Embryonic facial prominence (tissue), 1 donor: ENCODE measurements at regions not wholly inside any gene's neighbourhood (a gene's known extent, or its start where the extent isn't known, plus 50 kb on each side); places are given as distances from the start of the nearest gene placed in this dataset.

Experiments
- DNase-seq: peaks from one replicate; pipeline ENCODE4 v3.0.0-alpha.2; 2016; ENCODE audit errors: extremely low spot score

DNA sequence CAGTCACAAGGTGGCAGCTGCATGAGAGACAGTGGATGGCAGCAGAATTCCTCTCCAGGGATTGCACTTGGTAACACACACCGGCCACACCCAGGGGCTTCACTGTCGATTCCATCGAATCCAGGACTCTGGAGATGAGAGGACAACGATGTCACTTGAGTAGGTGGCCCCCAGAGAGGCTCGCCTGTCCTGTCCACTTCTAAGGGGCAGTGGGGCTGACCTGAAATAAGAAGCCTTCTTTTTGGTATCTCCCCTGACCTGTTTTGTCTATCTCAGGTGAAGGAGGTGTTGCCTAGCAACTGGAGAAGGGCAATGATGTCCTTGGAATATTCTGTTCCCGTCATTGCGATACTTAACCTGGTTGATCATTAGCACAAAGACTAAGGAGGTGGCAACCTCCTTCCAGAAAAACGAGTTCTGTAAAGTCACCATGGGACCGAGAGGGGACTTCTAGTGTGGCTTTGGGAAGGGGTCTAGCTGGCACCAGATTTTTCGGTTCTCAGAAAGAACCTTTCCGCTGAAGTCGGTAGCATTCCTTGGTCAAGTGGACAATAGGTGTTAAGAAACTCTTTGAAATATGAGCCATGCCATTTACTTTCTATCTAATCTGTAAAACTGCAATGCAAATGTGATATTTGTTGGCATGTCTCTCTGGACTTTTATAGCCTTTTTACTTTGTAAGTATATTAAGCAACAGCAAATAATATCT is 85.2 kb upstream of the TMPRSS2 start:
- no peak for DNase-seq

GRCh38 chr21:41589620-41590175 is 81.7 kb upstream of the TMPRSS2 start:
- no peak for DNase-seq

GRCh38 chr21:41589131-41589530 is 81.2 kb upstream of the TMPRSS2 start:
- DNase-seq: no peak

DNA sequence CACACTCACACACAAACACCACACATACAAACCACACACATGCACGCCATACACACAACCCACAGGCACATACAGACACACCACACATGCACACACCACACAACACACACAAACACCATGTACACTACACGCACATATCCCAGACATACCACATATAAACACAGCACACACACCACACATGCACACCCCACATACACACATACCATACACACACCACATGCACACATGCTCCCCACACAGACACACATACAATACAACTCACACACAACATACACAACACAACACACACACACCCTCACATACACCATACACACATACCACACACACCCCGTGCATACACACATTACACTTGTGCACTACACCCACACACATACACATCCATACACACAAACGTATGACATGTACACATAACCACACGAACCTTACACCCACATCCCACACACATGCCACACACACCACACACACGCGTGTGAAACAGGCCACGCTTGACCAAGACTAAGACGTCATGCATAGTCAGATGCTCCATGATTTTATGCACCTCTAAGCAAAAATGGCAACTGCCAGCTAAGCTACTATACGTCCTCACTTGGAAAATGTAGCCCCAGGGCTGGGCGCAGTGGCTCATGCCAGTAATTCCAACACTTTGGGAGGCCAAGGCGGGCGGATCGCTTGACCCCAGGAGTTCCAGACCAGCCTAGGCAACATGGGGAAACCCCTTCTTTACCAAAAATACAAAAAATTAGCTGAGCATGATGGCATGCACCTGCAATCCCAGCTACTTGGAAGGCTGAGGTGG is 77.4 kb upstream of the TMPRSS2 start:
- DNase-seq: no peak

GRCh38 chr21:41584603-41585176 is 76.7 kb upstream of the TMPRSS2 start:
- no peak for DNase-seq

DNA sequence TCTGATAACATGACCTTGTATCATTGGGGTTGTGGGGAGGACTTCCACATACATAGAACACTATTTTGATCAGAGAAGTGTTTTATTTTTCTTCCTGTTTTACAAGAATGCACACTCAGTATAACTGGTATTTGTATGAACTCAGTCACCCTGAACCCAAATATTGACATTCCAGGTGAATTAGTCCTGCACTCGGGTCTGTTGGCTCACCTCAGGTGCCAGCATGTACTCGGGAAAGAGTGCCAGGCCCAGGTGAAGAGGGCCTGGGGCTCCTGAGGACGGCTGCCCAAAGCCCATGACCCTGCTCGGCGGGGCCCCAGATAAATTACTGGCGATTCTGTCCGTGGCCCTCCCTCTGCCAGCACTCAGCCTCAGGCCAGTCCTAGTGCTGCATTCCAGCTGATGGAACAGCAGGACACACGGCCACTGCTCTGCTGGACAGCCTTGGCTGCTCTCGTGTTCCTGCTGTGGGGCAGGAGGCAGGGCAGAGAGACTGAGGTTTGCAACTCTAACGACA is 75.4 kb upstream of the TMPRSS2 start:
- DNase-seq: no peak

DNA sequence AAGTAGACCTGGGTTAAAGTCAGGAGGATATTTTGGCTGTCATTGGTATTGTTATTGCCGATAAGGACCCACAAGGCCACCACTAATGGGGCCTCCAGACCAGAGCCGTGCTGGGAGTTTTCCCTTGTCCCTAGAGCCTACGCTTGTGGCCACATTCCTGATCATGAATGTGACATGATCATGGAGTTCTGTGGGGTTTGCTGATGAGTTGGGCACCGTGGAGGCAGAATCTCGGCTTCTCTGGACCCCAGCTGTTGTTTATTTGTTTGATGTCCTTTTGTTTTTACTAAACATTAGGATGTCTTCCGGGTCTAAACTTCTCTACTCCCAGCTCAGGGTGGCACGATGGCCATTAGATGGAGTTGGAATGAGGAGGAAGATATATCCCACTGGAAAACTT is 74.9 kb upstream of the TMPRSS2 start:
- DNase-seq: no peak

DNA sequence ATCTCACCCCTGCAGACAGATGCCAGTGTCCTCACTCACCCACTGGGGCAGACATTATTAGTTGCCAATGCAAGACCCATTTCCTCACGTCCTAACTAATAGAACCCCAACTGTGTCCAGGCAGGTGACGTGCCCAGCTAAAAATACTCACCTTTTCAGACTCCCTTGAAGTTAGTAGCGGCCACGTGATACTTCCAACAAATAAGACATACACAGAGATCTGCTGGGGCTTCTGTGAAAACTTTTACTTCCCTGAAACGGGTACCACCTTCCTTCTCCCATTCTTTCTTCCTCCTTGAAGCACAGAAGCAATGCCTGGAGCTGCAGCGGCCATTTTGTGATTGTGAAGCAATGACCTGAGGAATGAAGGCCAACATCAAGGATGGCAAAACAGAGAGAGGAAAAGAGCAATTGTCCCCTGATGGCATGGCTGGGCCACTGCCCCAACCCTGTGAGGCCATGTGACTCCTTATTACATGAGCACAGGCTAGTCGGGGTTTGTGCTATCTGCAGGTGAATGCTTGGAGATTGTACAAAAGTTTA is 74.4 kb upstream of the TMPRSS2 start:
- DNase-seq: no peak

GRCh38 chr21:41581592-41582228 is 73.8 kb upstream of the TMPRSS2 start:
- no peak for DNase-seq

- DNase-seq: no peak
Observed at GRCh38 chr21:41580758-41581554, 73.0 kb upstream of the TMPRSS2 start.

DNA sequence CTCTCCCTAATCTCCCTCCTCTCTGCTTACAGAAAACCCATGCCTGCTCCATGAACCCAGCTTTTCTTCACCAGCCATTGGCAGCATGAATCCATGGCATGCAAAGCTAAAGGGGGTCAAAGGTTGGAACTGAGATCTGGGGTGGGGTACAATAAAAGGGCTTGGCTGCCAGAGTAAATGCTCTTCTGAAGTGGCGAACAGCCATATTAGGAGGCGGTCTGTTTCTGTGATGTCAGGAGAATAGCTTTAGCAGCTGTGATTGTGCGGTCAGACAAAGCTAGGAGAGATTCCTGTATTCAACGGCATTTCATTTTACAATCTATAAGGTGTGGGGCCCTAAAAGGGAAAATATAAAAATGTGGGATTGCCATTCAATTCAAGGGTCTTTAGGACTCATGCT is 71.7 kb upstream of the TMPRSS2 start:
- no peak for DNase-seq

GRCh38 chr21:41578716-41579115 is 70.8 kb upstream of the TMPRSS2 start:
- DNase-seq: no peak

DNA sequence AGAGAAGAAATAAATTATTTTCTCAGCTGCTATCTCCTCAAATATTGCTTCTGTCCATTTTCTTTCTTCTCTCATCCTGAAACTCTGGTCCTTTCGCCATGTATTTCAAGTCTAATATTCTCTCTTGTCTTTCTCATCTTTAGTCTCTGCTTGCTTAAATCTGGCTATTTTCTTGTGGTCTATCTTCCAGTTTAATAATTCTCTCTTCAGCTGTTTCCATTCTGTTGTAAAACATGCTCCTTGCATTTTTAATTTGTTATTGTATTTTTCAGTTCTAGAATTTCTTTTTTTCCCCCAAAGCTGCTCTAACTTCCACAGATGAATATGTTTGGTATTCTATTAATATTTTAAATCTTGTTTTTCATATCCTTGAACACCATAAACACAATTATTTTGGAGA is 70.1 kb upstream of the TMPRSS2 start:
- DNase-seq: no peak

DNA sequence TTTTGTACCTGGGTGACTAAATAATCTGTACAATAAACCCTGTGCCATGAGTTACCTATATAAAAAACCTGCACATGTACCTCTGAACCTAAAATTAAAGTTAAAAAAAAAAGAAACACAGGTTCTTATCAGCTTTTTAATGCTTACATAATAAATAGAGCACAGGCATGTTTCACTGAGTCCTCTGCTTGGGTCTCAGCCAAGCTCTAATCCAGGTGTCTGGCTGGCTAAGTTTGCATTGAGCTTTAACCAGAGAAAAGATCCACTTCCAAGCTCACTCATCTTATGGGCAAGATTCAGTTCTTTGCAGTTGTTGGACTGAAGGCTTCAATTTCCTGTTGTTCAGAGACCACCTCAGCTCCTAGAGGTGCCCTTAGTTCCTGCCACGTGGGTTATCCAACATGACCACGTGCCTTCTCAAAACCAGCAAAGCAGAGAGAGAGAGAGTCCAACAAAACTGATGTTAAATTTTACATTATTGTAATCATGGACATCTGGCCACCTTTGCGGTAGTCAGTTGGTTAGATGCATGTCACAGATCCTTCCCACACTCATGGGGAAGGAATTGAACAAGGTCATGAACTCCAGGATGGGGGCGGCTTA is 68.2 kb upstream of the TMPRSS2 start:
- DNase-seq: no peak

DNA sequence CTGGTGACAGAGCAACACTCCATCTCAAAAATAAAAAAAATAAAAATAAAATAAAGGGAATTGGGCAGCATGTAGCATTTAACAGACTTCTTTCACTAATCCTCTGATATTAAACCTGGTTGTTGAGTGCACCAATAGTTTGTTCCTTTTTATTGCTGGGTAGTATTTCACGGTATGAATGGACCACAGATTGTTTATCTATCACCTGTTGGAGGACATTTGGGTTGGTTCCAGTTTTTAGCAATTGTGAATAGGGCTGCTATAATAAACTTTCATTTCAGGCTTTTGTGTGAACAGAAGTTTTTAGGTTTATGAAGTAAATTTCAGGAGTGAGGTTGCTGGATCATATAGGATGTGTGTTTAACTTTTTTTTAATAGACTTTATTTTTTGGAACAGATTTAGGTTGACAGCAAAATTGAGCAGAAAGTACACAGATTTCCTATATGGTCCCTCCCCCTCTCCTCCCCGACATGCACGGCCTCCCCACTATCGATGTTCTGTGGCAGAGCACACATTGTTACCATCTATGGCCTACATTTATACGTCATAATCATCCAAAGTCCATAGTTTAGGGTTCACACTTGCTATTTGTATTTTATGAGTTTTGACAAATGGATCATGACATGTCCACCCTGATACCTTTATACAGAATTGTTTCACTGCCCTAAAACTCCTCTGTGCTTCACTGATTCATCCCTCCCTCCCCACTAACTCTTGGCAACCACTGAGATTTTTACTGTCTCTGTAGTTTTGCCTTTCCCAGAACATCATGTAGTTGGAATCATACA is 66.1 kb upstream of the TMPRSS2 start:
- no peak for DNase-seq

- DNase-seq: no peak
Observed at GRCh38 chr21:41571938-41572510, 64.1 kb upstream of the TMPRSS2 start.

DNA sequence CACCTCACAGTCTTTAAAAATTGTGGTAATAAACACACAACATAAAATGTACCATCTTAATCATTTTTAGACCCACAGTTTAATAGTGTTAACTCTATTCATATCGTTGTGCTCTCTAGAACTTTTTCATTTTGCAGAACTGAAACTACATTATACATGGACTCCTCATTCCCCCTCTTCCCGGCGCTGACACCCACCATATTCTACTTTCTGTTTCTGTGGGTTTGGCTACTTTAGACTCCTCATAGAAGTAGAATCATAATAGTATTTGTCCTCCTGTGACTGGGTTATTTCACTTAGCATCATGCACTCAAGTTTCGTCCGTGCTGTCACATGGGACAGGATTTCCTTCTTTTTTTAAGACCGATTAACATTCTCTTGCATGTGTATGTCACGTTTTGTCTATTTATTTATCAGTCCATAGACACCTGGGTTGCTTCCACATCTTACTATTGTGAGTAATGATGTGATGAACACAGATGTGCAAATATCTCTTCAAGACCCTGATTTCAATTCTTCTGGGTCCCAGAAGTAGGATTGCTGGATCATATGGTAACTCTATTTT is 62.9 kb upstream of the TMPRSS2 start:
- no peak for DNase-seq

DNA sequence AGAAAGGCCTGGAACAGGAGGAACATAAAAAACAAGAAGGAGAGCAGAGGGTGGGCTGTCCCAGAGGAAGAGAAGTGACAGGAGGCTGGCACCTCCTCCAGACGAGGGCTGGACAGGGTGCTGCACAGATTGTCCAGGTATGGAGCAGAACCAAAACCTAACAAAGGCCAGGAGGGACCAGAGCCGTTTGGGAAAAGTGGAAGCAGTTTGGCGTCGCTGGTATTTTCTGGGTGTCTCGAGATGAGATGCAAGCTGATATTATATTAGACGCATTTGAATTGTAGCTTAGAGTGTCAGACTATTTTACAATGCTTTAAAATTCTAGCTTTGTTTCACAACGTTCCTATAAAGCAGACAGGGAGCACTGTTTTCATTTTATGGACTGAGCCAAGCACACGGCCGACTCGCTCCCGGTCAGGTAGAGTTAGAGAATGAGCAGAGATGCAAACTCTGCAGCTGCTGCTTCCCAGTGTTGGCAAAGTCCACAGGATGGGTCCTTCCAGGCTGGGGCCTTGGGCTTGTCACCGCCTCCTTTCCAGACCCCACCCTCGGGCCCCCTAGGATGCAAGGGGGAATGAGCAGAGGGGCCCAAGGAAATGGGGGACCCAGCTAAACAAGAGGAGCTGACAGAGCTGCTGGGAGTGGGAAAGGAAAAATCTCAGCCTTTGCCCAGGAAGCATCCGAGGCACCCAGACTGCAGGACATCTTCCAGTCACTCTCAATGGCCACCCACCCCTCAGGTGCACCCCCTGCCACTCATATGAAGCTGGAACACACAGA is 60.8 kb upstream of the TMPRSS2 start:
- DNase-seq: no peak
